Tibial nerve (tissue), 4 donors: ENCODE measurements at regions not wholly inside any gene's neighbourhood (a gene's known extent, or its start where the extent isn't known, plus 50 kb on each side); places are given as distances from the start of the nearest gene placed in this dataset.

Experiments
- DNase-seq, 2 donors: peaks; one replicate each; pipeline ENCODE4 v3.0.0-alpha.2; 2019; ENCODE audit warnings: low spot score in 2 of 2
- H3K27ac ChIP-seq, 4 donors: fragments of 200-600 bp; sonication (generic) in 3 of 4; one replicate each; pipeline ENCODE4 v1.5.1; 2017 to 2019; ENCODE audit warnings: mild to moderate bottlenecking in 1 of 4
- H3K27me3 ChIP-seq, 2 donors: fragments of 200-600 bp; sonication (generic) in 1 of 2; one replicate each; pipeline versions ENCODE4 v1.5.1 to v1.6.0; 2017 to 2019
- H3K36me3 ChIP-seq, 3 donors: fragments of 200-600 bp; sonication (generic); one replicate each; pipeline ENCODE4 v1.5.1; 2018 to 2019
- H3K4me1 ChIP-seq, 4 donors: fragments of 200-600 bp; sonication (generic) in 3 of 4; one replicate each; pipeline ENCODE4 v1.5.1; 2017 to 2019
- H3K4me3 ChIP-seq, 4 donors: fragments of 200-600 bp; sonication (generic) in 3 of 4; one replicate each; pipeline ENCODE4 v1.5.1; 2017 to 2019; ENCODE audit warnings: mild to moderate bottlenecking in 1 of 4, moderate library complexity in 1 of 4
- H3K9me3 ChIP-seq, 4 donors: fragments of 200-600 bp; sonication (generic) in 3 of 4; one replicate each; pipeline ENCODE4 v1.5.1; 2017 to 2019
- EP300 ChIP-seq, 2 donors: sonication (generic); formaldehyde crosslinking; IDR thresholded peaks; one replicate each; pipeline ENCODE4 v1.6.1; 2017; ENCODE audit warnings: antibody characterized with exemption in 2 of 2, mild to moderate bottlenecking in 1 of 2
- POLR2A ChIP-seq, 2 donors: fragments of 450-650 bp; IDR thresholded peaks; one replicate each; pipeline ENCODE4 v1.6.1; 2017; ENCODE audit warnings: antibody characterized with exemption in 2 of 2, mild to moderate bottlenecking in 2 of 2, moderate library complexity in 2 of 2
- WGBS, 2 donors: methylation state at CpG; one replicate each; pipeline ENCODE4 v1.1.5; 2018; 5-methylcytosine and 5-hydroxymethylcytosine counted together
- TF ChIP-seq, protein P1 (sequence below), 5 experiments: fragments of 200-600 bp in 3 of 5; fragments of 450-650 bp in 2 of 5; sonication (generic) in 3 of 5; IDR thresholded peaks; one replicate each; pipeline ENCODE4 v1.5.1; 2016 to 2019; ENCODE audit warnings: antibody characterized with exemption in 5 of 5, mild to moderate bottlenecking in 3 of 5, moderate library complexity in 2 of 5

DNA sequence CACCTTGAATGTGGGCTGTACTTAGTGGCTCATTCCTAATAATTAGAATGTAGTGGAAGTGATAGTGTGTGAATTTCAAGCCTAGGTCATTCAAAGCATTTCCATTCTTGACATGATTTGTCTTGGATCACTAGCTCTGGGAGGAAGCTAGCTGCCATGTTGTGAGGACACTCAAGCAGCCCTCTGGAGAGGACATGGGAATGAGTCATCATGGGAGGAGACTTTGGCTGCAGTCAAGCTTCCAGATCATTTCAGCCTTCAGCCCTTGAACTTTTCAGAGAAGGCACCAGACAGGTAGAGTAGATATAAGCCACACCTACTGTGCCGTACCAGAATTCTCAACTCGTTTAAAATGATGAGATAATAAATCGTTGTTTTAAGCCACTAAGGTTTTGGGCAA, 506.9 kb downstream of the ZNF608 start:
- no peak overlapping the region for H3K4me3 ChIP-seq

DNA sequence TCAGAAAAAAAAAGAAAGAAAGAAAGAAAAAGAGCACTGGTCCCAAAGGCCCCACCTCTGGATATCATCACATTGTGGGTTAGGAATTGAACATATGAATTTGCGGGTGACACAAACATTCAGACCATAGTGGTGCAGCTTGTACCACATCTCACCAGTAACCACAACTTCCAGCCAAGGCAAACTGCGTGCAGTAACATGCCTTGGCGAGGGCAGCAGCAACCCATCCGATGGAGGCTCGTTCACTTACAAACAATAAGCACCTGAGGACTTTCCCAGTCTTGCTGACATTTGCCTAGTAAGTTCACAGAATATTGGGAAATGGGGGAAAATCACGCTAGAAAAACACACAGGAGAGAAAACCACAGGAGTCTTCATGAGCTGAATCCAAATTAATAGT, 508.1 kb downstream of the ZNF608 start:
- no peak for TF ChIP-seq POLR2A (IDR thresholded peaks at IDR 0.05)
- TF ChIP-seq, protein P1, sequence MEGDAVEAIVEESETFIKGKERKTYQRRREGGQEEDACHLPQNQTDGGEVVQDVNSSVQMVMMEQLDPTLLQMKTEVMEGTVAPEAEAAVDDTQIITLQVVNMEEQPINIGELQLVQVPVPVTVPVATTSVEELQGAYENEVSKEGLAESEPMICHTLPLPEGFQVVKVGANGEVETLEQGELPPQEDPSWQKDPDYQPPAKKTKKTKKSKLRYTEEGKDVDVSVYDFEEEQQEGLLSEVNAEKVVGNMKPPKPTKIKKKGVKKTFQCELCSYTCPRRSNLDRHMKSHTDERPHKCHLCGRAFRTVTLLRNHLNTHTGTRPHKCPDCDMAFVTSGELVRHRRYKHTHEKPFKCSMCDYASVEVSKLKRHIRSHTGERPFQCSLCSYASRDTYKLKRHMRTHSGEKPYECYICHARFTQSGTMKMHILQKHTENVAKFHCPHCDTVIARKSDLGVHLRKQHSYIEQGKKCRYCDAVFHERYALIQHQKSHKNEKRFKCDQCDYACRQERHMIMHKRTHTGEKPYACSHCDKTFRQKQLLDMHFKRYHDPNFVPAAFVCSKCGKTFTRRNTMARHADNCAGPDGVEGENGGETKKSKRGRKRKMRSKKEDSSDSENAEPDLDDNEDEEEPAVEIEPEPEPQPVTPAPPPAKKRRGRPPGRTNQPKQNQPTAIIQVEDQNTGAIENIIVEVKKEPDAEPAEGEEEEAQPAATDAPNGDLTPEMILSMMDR (IDR thresholded peaks at IDR 0.05), result no peak
- no peak for TF ChIP-seq EP300 (IDR thresholded peaks at IDR 0.05)
- no peaks in the 10 kb centered on the region for H3K36me3 ChIP-seq
- no peak for DNase-seq

More for the DNA sequence above, 506.9 kb downstream of the ZNF608 start:
- Histone ChIP-seq H3K27ac (no peak overlapping the region), H3K36me3 (no peaks in the 10 kb centered on the region), H3K4me1 (no peaks in the 10 kb centered on the region), H3K9me3 (peaks cover 0 to 21% (median 3%) of the 10 kb centered on the region in 4 donors), H3K27me3 (no peaks in the 10 kb centered on the region)
- WGBS, 2 donors, result 97 to 98% methylated on average over 3 of the region's 3 CpGs
- TF ChIP-seq, protein P1 (IDR thresholded peaks at IDR 0.05), result no peak
- no peak for TF ChIP-seq EP300 (IDR thresholded peaks at IDR 0.05)
- no peak for TF ChIP-seq POLR2A (IDR thresholded peaks at IDR 0.05)
- no peak for DNase-seq

DNA sequence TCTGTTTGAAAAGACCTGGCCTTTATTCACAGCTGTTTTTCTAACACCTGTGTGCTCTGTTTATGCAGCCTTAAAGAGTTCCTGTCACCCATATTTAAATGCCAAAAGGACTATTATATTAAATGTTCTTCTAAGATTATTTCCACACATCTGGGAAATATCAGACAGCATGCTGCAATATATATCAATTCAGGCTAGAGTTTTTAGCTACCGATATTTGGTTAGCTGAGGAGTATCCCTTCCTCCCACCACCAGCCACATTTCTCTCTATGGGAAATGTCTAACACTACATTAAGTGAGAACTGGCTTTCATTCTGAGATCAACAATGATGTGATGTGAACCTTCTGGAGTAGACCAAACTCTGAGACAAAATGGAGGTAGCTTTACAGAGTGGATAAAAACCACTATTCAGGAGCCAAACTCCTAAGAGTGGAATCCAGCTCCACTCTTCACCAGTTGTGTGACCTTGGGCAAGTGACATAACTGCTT, 509.2 kb downstream of the ZNF608 start:
- Histone ChIP-seq H3K36me3 (no peaks in the 10 kb centered on the region), H3K4me3 (no peak overlapping the region), H3K27me3 (no peaks in the 10 kb centered on the region), H3K4me1 (peaks cover 0 to 3% (median 0%) of the 10 kb centered on the region in 4 donors), H3K9me3 (peaks cover 0 to 12% (median 2%) of the 10 kb centered on the region in 4 donors), H3K27ac (no peak overlapping the region)
- DNase-seq, result no peak
- TF ChIP-seq POLR2A (IDR thresholded peaks at IDR 0.05), result no peak
- no peak for TF ChIP-seq EP300 (IDR thresholded peaks at IDR 0.05)
- TF ChIP-seq, protein P1 (IDR thresholded peaks at IDR 0.05), result no peak
- WGBS, 2 donors, result 68 to 75% methylated on average over 1 of the region's 1 CpG

More for the DNA sequence above, 508.1 kb downstream of the ZNF608 start:
- Histone ChIP-seq H3K27me3 (no peaks in the 10 kb centered on the region), H3K4me3 (no peak overlapping the region), H3K9me3 (peaks cover 0 to 12% (median 2%) of the 10 kb centered on the region in 4 donors), H3K27ac (no peak overlapping the region), H3K4me1 (peaks cover 0 to 3% (median 0%) of the 10 kb centered on the region in 4 donors)
- 85 to 95% methylated on average over 6 of the region's 6 CpGs for WGBS, 2 donors

DNA sequence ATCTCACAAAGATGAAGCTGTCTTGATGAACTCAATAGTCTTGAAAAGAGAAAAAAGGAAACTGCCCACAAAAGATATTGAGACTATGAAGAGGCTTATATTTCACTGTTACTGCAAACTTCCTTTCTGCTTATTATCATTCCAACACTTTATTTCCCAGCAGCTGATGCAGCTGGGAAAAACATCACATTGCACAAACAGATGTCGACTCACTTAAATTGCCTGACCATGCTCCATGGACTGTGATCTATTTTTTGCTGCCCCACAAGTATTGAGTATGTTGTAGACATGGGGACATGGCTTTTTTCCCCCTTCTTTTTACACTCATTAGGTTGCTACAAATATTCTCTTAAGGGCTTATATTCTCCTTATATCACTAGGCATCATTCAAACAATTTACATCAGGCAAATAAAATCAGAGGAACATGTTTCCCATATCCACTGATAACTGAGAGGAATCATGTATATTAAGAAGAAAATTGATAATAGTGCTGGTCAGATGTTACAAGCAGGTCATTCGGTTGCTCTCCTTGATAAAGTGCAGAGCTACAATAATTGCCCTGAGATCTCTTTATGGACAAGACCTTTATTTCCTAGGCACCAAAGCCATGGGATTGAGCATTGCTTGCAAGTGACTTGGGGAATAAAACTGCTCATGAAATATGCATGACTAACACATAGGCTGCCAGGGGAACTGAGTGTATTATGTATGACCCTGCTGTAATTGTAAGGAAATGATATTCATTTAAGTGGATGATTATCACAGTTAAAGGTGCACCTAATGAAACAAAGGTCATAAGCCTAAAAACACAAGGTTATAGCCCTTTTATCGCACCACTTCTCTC, 509.9 kb downstream of the ZNF608 start:
- H3K4me1 ChIP-seq, result peaks cover 0 to 3% (median 0%) of the 10 kb centered on the region in 4 donors
- 68 to 77% methylated on average over 3 of the region's 3 CpGs for WGBS, 2 donors
- TF ChIP-seq EP300 (IDR thresholded peaks at IDR 0.05), result no peak
- TF ChIP-seq POLR2A (IDR thresholded peaks at IDR 0.05), result no peak
- TF ChIP-seq, protein P1 (IDR thresholded peaks at IDR 0.05), result no peak
- peaks cover 0 to 12% (median 2%) of the 10 kb centered on the region in 4 donors for H3K9me3 ChIP-seq
- DNase-seq, result no peak
- H3K4me3 ChIP-seq, result no peak overlapping the region
- no peaks in the 10 kb centered on the region for H3K36me3 ChIP-seq
- no peak overlapping the region for H3K27ac ChIP-seq
- H3K27me3 ChIP-seq, result no peaks in the 10 kb centered on the region

DNA sequence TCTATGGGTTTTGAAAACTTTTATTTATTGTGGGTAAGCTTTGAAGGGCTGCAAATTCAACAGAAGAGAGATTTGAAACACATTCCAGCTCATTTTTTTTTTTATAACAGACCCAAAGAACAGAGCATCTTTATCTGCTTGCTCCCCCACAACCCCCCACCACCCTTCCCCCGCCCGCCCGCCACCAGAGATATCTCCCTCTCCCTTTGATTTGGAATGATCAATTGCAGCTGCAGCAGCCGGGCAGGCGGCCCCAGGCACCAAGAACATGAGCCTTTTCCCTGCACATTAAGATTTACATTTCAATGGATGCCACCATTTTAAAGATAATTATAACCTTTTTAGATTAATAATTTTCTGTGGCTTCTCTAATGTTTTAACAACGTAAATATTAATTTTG, 510.9 kb downstream of the ZNF608 start:
- 76 to 80% methylated on average over 6 of the region's 6 CpGs for WGBS, 2 donors

More for the DNA sequence above, 510.9 kb downstream of the ZNF608 start:
- H3K27ac ChIP-seq, result no peak overlapping the region
- no peak overlapping the region for H3K4me3 ChIP-seq
- H3K27me3 ChIP-seq, result no peaks in the 10 kb centered on the region
- TF ChIP-seq, protein P1 (IDR thresholded peaks at IDR 0.05), result no peak
- TF ChIP-seq EP300 (IDR thresholded peaks at IDR 0.05), result no peak
- no peak for TF ChIP-seq POLR2A (IDR thresholded peaks at IDR 0.05)
- H3K36me3 ChIP-seq, result no peaks in the 10 kb centered on the region
- H3K4me1 ChIP-seq, result peaks cover 0 to 3% (median 0%) of the 10 kb centered on the region in 4 donors
- DNase-seq, result no peak
- peaks cover 0 to 12% (median 2%) of the 10 kb centered on the region in 4 donors for H3K9me3 ChIP-seq
